ENCODE measurements at regions not wholly inside any gene's neighbourhood (a gene's known extent, or its start where the extent isn't known, plus 50 kb on each side); places are given as distances from the start of the nearest gene placed in this dataset.
"Not testable (repeated sequence)": the region's sequence is repeated elsewhere in the genome, so short reads cannot be mapped to it uniquely, and the experiment has no call there.

DNA sequence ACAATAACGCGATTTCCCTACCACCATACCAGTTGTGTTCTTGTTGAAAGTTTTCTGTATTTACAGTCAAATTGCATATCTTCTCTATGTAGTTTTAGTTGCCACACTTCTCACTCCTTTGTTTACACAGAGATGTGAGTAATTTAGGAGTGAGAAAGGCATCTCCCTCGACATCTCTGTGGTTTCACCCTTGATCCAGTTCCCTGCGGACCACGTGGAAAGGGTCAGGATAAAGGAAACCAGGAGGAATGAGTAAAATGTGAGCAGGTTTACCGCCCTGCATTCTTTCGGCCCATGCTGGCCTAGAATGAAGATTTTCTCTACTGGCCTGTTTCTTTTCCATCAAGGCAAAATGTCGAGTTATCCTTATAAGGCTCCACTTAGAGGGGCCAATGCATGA is 83.2 kb upstream of the WIPF3 start:
- DNase-seq = not testable (repeated sequence)

DNA sequence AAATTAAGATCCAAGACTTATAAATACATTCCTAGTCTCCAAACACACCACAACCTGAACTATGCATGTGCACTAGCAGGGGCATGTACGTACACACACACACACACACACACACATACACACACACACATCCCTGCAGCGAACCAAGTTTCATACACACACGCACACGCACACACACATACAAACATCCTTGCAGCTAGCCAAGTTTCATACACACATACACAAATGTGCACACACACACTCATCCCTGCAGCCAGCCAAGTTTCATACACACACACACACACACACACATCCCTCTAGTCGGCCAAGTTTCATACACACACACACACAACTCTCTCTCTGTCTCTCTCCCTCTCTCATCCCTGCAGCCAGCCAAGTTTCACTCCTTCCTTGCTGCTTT is 82.7 kb upstream of the WIPF3 start:
- DNase-seq = no peak

GRCh38 chr7:29729534-29730165 is 76.7 kb upstream of the WIPF3 start:
- DNase-seq = not testable (repeated sequence)

DNA sequence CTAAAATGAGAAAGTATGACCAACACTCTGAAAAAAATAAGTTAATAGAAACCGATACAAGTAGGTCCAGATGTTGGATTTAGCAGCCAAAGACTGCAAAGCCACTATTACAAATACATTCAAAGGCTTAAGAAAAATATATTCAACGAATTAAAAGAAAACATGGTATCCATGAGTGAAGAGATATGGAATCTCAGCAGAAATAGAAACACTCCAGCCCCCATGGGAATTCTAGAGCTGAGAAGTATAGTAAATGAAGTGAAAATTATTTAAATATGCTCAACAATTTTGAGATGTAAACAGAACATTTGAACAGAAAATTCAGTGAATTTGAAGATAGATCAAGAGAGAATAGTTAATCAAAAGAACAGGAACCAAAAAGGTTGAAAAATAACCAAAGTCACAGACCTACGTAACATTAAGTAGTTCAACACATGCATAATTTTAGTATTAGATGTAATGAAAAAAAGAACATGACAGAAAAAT is 72.0 kb upstream of the WIPF3 start:
- DNase-seq = no peak

DNA sequence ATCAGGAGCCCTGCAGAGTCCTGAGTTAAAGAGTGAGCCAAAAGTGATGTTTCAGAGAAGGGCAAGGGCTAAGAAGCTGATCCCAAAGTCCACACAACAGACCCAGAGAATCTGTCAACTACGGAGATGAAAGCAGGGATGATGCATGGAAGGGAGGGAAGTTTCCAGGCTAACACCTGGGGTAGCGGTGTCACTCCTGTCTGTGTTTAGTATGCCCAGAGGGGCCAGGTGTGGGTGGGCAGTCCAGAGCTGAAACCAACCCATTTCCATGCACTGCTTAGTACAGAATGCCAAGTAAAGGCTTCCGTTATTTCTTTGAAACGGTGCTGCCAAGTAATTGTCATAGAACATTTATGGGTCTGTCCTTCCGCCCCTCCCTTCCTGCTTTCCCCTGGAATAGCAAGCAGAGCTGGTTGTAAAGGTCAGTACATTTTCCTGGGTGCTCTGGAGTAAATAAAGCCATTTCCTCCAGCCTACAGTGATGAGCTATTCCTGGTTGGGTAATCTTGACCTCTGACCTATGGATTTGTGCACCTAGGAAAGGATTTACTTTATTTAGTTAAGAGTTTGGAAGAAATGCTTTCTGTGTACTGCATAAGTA is 58.6 kb upstream of the WIPF3 start:
- DNase-seq = not testable (repeated sequence)

- no peak for DNase-seq
Measured at GRCh38 chr7:29748286-29749099, 57.8 kb upstream of the WIPF3 start.

DNA sequence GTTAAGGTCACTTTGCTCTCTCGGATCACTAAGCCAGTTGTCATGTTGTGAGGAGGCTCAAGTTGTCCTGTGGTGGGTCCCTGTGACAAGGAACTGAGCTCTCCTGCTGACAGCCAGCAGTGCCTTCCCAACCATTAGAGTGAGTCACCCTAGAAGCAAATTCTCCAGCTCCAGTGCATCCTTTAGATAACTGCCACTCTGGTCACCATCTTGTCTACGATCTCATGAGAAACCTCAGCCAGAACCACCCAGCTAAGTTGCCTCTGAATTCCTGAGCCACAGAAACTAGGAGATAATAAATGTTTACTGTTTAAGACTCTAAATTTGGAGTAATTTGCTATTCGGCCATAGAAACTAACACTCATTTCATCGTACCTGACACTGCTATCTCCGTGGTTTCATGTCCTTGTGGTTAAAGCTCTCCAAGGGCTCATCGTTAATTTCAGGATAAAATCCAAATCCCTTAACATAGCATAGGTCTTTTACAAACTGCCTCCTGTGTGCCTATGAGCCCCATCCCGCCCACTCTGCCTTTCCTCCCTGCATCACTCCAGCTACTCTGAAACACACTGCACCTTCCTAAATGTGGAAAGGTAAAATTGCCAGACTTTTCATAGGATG is 56.5 kb upstream of the WIPF3 start:
- no peak for DNase-seq

- not testable (repeated sequence) for DNase-seq
Measured at GRCh38 chr7:29750373-29750940, 55.9 kb upstream of the WIPF3 start.

- DNase-seq = not testable (repeated sequence)
Measured at GRCh38 chr7:29751012-29751411, 55.3 kb upstream of the WIPF3 start.

GRCh38 chr7:29754874-29755490 is 51.3 kb upstream of the WIPF3 start:
- DNase-seq = no peak

All from activated CD4-positive, alpha-beta T cell treated with anti-CD3 and anti-CD28 coated beads for 4 hours (primary cell).